ENCODE measurements at regions not wholly inside any gene's neighbourhood (a gene's known extent, or its start where the extent isn't known, plus 50 kb on each side); places are given as distances from the start of the nearest gene placed in this dataset.

- no peak for DNase-seq (ENCODE audit: low read depth, low spot score)
- TF ChIP-seq CTCF (IDR thresholded peaks at IDR 0.05; ENCODE audit: low read depth, low read length) = no peak
- in situ Hi-C loops (cut with HindIII; ENCODE audit: low sequenced_read_pairs) = no loop called here
- H3K4me3 ChIP-seq (ENCODE audit: low read depth, low read length) = no peak overlapping the region
These were observed 370.6 kb upstream of the ROBO2 start for GRCh38 chr3:76669322-76669721.

- in situ Hi-C loops (cut with HindIII; ENCODE audit: low sequenced_read_pairs) = no loop called here
These were observed 366.7 kb upstream of the ROBO2 start for GRCh38 chr3:76673171-76673570.

GRCh38 chr3:76679541-76679940 is 360.4 kb upstream of the ROBO2 start:
- H3K4me3 ChIP-seq (ENCODE audit: low read depth, low read length) = no peak overlapping the region
- in situ Hi-C loops (cut with HindIII; ENCODE audit: low sequenced_read_pairs) = no loop called here
- no peak for TF ChIP-seq CTCF (IDR thresholded peaks at IDR 0.05; ENCODE audit: low read depth, low read length)
- no peak for DNase-seq (ENCODE audit: low read depth, low spot score)

More at GRCh38 chr3:76673171-76673570, 366.7 kb upstream of the ROBO2 start:
- no peak for TF ChIP-seq CTCF (IDR thresholded peaks at IDR 0.05; ENCODE audit: low read depth, low read length)
- H3K4me3 ChIP-seq (ENCODE audit: low read depth, low read length) = no peak overlapping the region
- no peak for DNase-seq (ENCODE audit: low read depth, low spot score)

GRCh38 chr3:76683256-76683655 is 356.6 kb upstream of the ROBO2 start:
- no peak overlapping the region for H3K4me3 ChIP-seq (ENCODE audit: low read depth, low read length)
- no peak for TF ChIP-seq CTCF (IDR thresholded peaks at IDR 0.05; ENCODE audit: low read depth, low read length)
- no peak for DNase-seq (ENCODE audit: low read depth, low spot score)
- in situ Hi-C loops (cut with HindIII; ENCODE audit: low sequenced_read_pairs) = no loop called here

- TF ChIP-seq CTCF (IDR thresholded peaks at IDR 0.05; ENCODE audit: low read depth, low read length) = no peak
- in situ Hi-C loops (cut with HindIII; ENCODE audit: low sequenced_read_pairs) = no loop called here
- no peak overlapping the region for H3K4me3 ChIP-seq (ENCODE audit: low read depth, low read length)
- DNase-seq (ENCODE audit: low read depth, low spot score) = no peak
These were observed 355.0 kb upstream of the ROBO2 start for GRCh38 chr3:76684946-76685345.

- no peak for DNase-seq (ENCODE audit: low read depth, low spot score)
- no peak overlapping the region for H3K4me3 ChIP-seq (ENCODE audit: low read depth, low read length)
- in situ Hi-C loops (cut with HindIII; ENCODE audit: low sequenced_read_pairs) = no loop called here
- TF ChIP-seq CTCF (IDR thresholded peaks at IDR 0.05; ENCODE audit: low read depth, low read length) = no peak
These were observed 354.0 kb upstream of the ROBO2 start for GRCh38 chr3:76685858-76686257.

GRCh38 chr3:76687019-76687418 is 352.9 kb upstream of the ROBO2 start:
- in situ Hi-C loops (cut with HindIII; ENCODE audit: low sequenced_read_pairs) = no loop called here
- no peak overlapping the region for H3K4me3 ChIP-seq (ENCODE audit: low read depth, low read length)
- DNase-seq (ENCODE audit: low read depth, low spot score) = no peak
- TF ChIP-seq CTCF (IDR thresholded peaks at IDR 0.05; ENCODE audit: low read depth, low read length) = no peak
